ENCODE measurements at regions not wholly inside any gene's neighbourhood (a gene's known extent, or its start where the extent isn't known, plus 50 kb on each side); places are given as distances from the start of the nearest gene placed in this dataset.
"Not testable (repeated sequence)": the region's sequence is repeated elsewhere in the genome, so short reads cannot be mapped to it uniquely, and the experiment has no call there.

DNA sequence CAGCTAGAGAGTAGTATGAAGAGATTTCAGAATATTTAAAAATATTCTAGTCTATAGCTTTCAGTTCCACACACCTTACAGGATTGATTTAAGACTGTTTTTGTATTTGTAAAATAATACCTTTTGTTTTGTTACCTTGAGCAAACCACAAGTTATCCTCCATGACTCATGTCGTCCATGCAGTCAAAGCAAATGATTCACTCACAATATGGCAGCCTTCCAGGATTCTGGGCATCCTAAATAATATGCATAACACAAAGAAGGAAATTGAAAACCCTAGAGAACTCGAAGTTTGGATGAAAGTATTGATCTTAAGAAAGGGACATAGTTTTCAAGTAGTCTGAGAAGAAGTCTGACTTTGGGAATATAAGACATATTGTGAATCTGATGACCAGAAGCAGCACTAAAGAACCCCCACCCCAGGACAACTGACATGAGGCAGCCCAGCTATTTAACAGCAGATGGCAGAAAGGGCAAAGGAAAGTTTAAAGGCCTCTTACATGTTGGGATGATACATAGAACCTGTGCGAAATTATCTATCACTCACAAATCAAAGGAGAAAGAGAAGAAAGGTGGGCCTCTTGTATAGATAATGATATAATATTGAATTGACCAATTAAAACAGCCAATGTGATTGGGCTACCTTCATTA is 857.9 kb downstream of the BRINP3 start:
- peak; percentile 86 for DNase-seq (ENCODE audit: low read depth, low spot score)

DNA sequence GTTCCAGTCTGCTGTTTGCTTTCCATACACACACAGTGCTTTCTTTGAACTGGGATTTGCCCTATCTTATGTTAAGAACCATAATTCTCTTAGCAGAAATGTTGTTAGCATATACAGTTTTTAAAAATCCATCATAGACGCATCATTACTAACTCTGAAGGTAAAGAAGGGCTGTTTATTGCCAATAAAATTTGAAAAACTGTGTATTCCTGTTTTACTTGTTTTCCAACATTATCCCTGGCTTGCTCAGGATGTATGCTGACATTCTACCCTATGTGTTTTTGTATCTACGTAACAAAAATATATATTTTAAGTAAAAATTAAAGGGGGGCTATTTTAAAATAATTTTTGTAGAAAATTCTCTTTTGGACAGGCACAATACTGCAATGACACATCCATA is 857.2 kb downstream of the BRINP3 start:
- DNase-seq (ENCODE audit: low read depth, low spot score): no peak

- DNase-seq (ENCODE audit: low read depth, low spot score): no peak
Observed at GRCh38 chr1:189623336-189623735, 854.3 kb downstream of the BRINP3 start.

DNA sequence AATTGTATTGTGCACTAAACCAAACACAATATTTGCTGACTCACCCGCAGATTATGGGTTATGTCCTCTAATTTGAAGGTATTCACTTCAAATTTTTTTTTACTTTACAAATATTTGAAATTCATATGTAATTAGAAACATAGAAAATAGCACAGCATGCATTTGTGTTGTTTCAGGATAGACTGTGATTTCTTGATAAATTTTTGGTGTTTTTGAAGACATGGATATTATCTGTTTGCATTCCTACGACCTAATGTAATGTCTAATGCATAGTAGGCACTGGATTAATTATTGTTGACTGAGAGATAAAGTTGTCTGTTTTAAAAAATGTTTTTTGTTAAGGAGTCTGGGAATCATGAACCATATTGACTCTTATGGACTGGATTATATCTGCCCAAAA is 850.2 kb downstream of the BRINP3 start:
- no peak for DNase-seq (ENCODE audit: low read depth, low spot score)

DNA sequence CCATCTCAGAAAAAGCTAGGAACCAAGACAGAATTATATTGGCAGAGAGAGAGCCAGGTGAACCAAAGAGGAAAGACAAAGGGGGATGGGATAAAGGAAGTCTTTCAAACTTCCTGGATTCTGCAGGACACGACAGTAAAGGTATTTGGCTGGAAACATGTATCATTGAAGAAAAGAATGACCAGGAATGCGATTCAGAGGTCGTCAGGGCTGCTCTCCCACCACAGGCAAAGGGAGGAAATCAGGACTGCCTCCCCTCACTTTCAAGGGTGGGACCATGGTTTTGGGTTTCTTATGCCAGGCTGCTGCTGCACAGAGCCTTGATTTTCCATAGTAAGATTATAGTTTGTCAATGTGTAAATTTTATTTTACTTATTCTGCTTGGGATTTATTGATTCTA is 848.8 kb downstream of the BRINP3 start:
- no peak for DNase-seq (ENCODE audit: low read depth, low spot score)

DNA sequence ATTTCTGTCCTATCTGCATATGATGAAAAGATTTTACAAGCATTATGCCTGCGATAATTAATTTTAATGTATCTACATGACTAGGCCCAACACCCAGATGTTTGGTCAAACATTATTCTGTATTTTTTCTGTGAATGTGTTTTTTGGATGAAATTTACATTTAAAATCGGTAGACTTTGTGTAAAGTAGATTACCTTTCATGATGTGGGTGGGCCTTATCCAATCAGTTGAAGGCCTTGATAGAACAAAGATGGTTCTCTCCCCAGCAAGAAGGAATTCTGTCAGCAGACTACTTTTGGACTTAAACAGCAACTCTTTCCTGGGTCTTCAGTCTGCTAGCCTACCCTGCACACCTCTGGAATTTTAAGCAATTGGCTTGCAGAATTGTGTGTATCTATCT is 844.0 kb downstream of the BRINP3 start:
- DNase-seq (ENCODE audit: low read depth, low spot score): no peak

DNA sequence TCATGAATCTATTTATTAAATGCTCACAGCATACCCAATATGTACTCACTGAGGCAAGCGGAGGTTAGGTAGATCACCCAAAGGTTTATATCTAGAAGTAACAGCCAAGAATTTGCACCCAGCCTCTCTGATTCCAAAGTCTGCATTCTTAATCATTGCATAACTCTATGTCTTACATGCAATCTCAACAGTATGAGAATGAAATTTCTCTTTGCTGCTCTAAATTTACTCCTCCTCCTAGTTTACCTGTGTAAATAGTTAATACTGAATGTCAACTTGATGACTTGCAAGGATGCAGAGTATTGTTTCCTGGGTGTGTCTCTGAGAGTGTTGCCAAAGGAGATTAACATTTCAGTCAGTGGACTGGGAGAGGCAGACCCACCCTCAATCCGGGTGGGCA is 840.6 kb downstream of the BRINP3 start:
- DNase-seq (ENCODE audit: low read depth, low spot score): no peak

GRCh38 chr1:189644156-189644555 is 833.5 kb downstream of the BRINP3 start:
- not testable (repeated sequence) for DNase-seq (ENCODE audit: low read depth, low spot score)

DNA sequence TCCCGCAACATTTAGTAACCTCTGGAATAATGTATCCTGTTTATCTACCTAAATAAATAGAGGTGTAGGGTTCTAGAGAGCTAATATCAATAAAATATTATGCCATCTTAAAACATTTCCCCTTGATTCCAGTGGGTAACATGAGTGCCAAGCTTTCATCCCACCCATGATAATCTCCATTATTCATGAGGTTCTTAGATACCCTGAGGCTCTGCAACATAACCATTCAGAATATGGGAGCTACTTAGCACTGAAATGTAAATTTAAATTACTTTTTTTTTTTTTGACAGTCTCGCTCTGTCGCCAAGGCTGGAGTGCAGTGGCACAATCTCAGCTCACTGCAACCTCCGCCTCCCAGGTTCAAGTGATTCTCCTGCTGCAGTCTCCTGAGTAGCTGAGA is 832.7 kb downstream of the BRINP3 start:
- no peak for DNase-seq (ENCODE audit: low read depth, low spot score)

- no peak for DNase-seq (ENCODE audit: low read depth, low spot score)
Observed at GRCh38 chr1:189646066-189646465, 831.6 kb downstream of the BRINP3 start.

GRCh38 chr1:189654906-189655305 is 822.8 kb downstream of the BRINP3 start:
- DNase-seq (ENCODE audit: low read depth, low spot score): no peak

DNA sequence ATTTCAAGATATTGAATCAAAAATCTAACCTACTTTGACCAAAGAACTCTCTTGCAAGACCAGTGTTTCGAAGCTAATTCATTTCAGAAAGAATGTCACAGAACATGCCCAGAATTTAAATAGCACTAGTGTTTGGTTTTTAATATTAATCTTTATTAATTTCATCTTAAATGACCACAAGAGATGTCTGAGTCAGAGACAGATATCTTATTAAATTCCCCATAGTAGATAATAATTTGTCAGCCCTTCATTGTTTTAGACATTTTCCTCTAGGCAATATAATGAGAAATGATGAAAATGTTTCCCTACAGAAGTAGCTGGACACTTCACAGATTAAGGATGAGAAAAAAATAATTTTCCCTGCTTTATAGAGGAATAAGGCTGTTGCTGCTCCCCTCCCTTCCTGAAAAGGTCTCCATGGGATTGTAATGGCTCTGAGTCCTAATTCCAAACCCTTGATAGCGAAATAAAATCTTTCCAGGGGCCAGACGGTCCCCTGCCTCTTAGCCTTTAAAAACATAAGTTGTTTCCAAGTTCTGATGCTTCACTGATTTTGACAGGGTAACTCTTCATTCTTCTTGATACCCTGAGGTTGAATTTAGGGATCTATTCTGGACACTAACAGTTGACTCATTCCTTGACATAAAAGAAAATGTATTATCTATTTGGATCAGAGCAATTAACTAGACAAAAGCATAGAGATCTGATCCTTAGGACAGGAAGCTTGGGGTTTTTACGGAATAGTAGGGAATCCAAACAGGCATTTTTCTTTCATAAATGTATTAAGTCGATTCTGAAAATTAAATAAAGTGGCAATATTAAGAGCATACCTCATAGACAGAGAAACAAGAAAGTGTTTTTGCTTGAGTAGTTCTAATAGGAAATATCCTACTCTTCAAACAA is 820.8 kb downstream of the BRINP3 start:
- no peak for DNase-seq (ENCODE audit: low read depth, low spot score)

DNA sequence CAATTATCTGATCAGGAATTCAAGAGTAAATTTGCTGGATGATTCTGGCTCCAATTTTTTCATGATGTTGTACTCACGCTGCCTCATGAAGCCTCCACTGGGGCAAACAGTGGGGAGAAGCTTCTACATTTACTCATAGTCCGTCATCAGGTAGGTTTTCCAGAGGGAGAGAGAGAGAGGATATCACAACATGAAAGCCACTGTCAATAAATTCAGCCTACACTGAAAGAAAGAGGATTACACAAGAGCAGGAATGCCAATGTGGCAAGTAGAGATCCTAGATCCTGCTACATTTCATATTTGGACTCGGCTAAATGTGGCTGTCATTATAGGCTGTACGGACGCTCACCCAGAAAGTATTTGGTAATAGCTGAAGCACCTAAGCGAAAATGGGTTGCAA is 819.9 kb downstream of the BRINP3 start:
- DNase-seq (ENCODE audit: low read depth, low spot score): no peak

DNA sequence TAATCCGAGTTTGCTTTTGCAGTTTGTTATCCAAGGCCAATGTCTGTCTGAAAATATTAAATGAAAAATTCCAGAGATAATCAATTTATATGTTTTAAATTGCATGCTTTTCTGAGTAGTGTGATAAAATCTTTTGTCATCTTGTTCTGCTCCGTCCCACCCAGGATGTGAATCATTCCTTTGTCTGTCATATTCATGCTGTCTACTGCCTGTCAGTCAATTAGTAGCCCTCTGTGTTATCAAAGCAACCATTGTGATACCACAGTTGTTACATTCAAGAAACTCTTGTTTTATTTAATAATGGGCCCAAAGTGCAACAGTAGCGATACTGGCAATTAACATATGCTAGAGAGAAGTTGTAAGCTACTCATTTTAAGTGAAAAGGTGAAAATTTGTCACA is 819.3 kb downstream of the BRINP3 start:
- DNase-seq (ENCODE audit: low read depth, low spot score): no peak

GRCh38 chr1:189659731-189660130 is 817.9 kb downstream of the BRINP3 start:
- no peak for DNase-seq (ENCODE audit: low read depth, low spot score)

- DNase-seq (ENCODE audit: low read depth, low spot score): no peak
Observed at GRCh38 chr1:189662190-189662589, 815.5 kb downstream of the BRINP3 start.

GRCh38 chr1:189669846-189670245 is 807.8 kb downstream of the BRINP3 start:
- DNase-seq (ENCODE audit: low read depth, low spot score): peak; percentile 42

GRCh38 chr1:189673217-189673616 is 804.4 kb downstream of the BRINP3 start:
- no peak for DNase-seq (ENCODE audit: low read depth, low spot score)

DNA sequence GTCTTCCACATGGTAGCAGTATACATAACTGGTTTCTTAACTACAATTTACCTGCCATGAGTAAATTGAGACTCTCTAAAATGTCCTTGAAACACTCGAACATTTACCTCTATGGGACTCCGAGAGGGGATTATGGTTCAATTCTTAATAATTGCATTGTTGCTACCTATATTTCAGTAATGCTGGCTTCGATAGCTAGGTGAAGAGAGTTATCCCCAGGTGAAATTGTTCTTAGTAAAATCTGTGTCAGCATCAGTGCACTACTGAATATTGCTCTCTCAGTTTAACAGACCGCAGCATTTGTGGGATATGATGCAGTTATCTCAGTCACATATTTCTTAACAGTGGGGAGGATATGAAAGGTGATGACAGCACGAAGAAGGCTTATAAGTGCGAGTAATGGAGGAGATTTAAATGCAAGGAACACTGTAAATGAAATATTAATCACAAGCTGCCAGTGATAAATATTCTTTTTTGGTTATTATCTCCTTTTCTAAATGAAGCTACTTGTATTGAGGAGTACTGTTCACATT is 801.9 kb downstream of the BRINP3 start:
- DNase-seq (ENCODE audit: low read depth, low spot score): no peak

GRCh38 chr1:189678779-189679178 is 798.9 kb downstream of the BRINP3 start:
- no peak for DNase-seq (ENCODE audit: low read depth, low spot score)

DNA sequence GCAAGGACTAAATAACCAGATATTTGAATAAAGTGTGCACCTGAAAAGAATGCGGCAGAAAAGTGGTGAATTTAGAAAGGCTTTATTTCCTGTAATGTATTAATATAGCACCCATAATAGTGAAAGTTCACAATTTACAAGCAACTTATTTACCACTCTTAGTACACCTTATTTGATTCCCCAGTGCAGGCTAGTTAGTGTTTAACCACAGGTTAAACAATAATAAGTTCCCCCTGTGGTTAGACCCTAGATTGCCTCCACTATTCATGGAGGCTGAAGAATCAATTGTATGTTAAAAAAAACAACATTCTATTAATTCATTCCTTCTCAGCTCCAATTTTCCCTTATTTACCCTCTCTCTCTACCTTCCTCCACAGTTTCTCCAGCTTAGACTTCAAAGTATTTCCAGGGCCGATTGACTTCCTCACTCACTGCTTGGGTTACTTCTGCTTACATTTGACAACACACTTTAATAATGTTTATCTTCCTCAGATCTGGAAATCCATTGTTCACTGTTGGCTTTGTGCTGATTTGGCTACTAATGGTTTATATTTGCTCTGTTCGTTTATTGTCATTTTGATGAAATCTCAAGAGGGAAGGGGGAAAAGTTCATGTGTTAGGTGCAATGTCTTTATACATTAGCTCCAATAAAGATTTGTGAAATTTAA is 796.3 kb downstream of the BRINP3 start:
- no peak for DNase-seq (ENCODE audit: low read depth, low spot score)

- no peak for DNase-seq (ENCODE audit: low read depth, low spot score)
Observed at GRCh38 chr1:189682591-189682990, 795.1 kb downstream of the BRINP3 start.
